ENCODE measurements at regions not wholly inside any gene's neighbourhood (a gene's known extent, or its start where the extent isn't known, plus 50 kb on each side); places are given as distances from the start of the nearest gene placed in this dataset.

DNA sequence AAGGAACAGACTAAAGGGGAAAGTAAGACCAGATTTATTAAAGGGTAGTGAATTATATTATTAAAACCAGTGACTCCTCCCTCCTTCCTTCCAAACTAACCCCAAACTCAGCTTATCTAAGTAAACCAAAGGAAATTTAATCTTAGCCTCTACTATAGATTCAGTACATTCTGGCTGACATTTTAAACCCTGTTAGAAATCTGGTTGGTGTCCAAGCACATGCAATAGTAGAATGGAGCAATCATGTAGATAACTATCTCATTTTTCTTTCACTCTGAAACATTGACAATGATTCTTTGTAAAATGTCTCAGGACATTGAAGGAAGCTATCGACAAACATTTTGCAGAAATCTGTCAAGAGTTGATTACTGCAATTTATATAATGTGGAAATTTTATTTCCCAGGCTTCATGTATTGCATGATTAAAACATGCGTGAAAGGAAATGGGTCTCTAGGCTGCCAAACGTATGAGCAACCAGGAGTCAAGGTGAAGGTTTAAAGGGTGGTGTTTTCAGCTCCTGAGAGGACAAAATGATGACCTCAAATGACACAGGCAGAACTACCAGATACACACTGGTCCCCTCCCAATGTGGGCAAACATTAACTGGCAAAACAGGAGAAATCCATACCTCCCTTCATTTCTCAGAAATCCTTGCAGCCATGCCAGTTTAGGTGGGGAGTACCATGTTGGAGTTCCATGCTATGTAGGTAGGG lies 58.2 kb upstream of the RBM47 start:
- Histone ChIP-seq H3K9ac (ENCODE audit: extremely low read depth, insufficient read length, low read length) (no peak overlapping the region), H2BK12ac (ENCODE audit: insufficient read length, low read depth, low read length) (no peak overlapping the region), H3K56ac (ENCODE audit: insufficient read length, low read depth, low read length) (no peak overlapping the region), H2AK5ac (ENCODE audit: insufficient read length, low read length) (no peak overlapping the region), H3K4ac (ENCODE audit: low read depth, low read length) (no peak overlapping the region), H3K23ac (ENCODE audit: insufficient read length, low read depth, low read length) (no peak overlapping the region), H2BK120ac (ENCODE audit: low read depth, low read length, poor library complexity, severe bottlenecking) (no peak overlapping the region), H2AFZ (ENCODE audit: low read length) (no peak overlapping the region), H4K91ac (ENCODE audit: insufficient read length, low read depth, low read length) (no peak overlapping the region), H2BK15ac (ENCODE audit: low read depth, low read length) (no peak overlapping the region), H4K8ac (replicated peaks; ENCODE audit: insufficient read length, low read depth, low read length) (no peak overlapping the region), H2BK5ac (ENCODE audit: insufficient read length, low read length) (no peak overlapping the region), H4K5ac (ENCODE audit: insufficient read length, low read depth, low read length) (no peak overlapping the region), H3K23me2 (ENCODE audit: insufficient read length, low read depth, low read length, poor library complexity, severe bottlenecking) (no peaks in the 10 kb centered on the region), H3K79me2 (ENCODE audit: insufficient read depth, low read length) (no peaks in the 10 kb centered on the region), H4K20me1 (ENCODE audit: control insufficient read depth, insufficient read depth, insufficient read length) (no peaks in the 10 kb centered on the region), H3K79me1 (ENCODE audit: insufficient read depth, low read depth, low read length, poor library complexity, severe bottlenecking) (no peaks in the 10 kb centered on the region), H2BK20ac (ENCODE audit: low read depth, low read length, poor library complexity, severe bottlenecking) (no peak overlapping the region), H3K4me2 (ENCODE audit: insufficient read depth, insufficient read length, low read length) (no peak overlapping the region), H3K4me1 (ENCODE audit: insufficient read depth, low read length) (no peaks in the 10 kb centered on the region), H3K14ac (ENCODE audit: insufficient read depth, low read length) (no peak overlapping the region), H3T11ph (ENCODE audit: low read length) (no peak overlapping the region), H3K9me3 (ENCODE audit: control insufficient read depth, low read depth, low read length) (no peaks in the 10 kb centered on the region), H3K18ac (ENCODE audit: insufficient read length, low read depth, low read length) (no peak overlapping the region), H3K27ac (ENCODE audit: insufficient read length, low read depth, low read length) (no peak overlapping the region), H3K27me3 (ENCODE audit: insufficient read depth, low read length) (no peaks in the 10 kb centered on the region)
- Mint-ChIP-seq H3K27me3 (ENCODE audit: low read depth) (peaks cover 3% of the 10 kb centered on the region; the same call in 1 of the 2 replicates), H3K4me3 (no peak overlapping the region), H3K9me3 (peaks cover 10 to 11% of the 10 kb centered on the region in 2 experiments), H3K4me1 (peaks cover 0 to 2% of the 10 kb centered on the region in 2 experiments; a peak in 1 of 4 replicates), H3K36me3 (ENCODE audit: insufficient read depth in 1 of 3, low read depth in 3 of 3) (peaks cover 0 to 14% (median 3%) of the 10 kb centered on the region in 3 experiments; a peak in 4 of 7 replicates), H3K27ac (no peak overlapping the region)
- WGBS (ENCODE audit: extremely low coverage, insufficient read length, low lambda C conversion rate) = no CpG with 5 or more reads among the region's 3 CpGs
- no peak for DNase-seq
- no peak for TF ChIP-seq CTCF (conservative IDR thresholded peaks at IDR 0.05)
